Activated CD4-positive, alpha-beta memory T cell treated with anti-CD3 and anti-CD28 coated beads for 36 hours (primary cell): ENCODE measurements at regions not wholly inside any gene's neighbourhood (a gene's known extent, or its start where the extent isn't known, plus 50 kb on each side); places are given as distances from the start of the nearest gene placed in this dataset.

Source experiments
- CTCF ChIA-PET: fragments of 350-600 bp; sonication (Branson Sonifier 250); formaldehyde crosslinking; loops from one replicate; lab custom pipeline; 2021; ENCODE audit warnings: antibody characterized with exemption, inconsistent platforms; lab: Charles Lee
- POLR2A ChIA-PET: fragments of 350-600 bp; sonication (Branson Sonifier 250); formaldehyde crosslinking; loops from one replicate; lab custom pipeline; 2021; ENCODE audit warnings: antibody characterized with exemption; lab: Charles Lee
- DNase-seq: peaks from one replicate; pipeline ENCODE4 v3.0.0-alpha.2; 2020
- H3K27ac Mint-ChIP-seq: one replicate; pipeline ENCODE4 v1.8.0; 2021; ENCODE audit warnings: mixed read lengths
- H3K27me3 Mint-ChIP-seq: one replicate; pipeline ENCODE4 v1.8.0; 2021; ENCODE audit warnings: mixed read lengths
- H3K36me3 Mint-ChIP-seq: one replicate; pipeline ENCODE4 v1.8.0; 2021; ENCODE audit warnings: mixed read lengths
- H3K4me1 Mint-ChIP-seq: one replicate; pipeline ENCODE4 v1.8.0; 2021; ENCODE audit warnings: low read depth, mixed read lengths
- H3K4me3 Mint-ChIP-seq: one replicate; pipeline ENCODE4 v1.8.0; 2021; ENCODE audit warnings: mild to moderate bottlenecking, mixed read lengths
- H3K9me3 Mint-ChIP-seq: one replicate; pipeline ENCODE4 v1.8.0; 2021; ENCODE audit warnings: mixed read lengths
- intact Hi-C: fragments of 100-400 bp; cut with micrococcal nuclease; formaldehyde crosslinking; loops from one replicate; pipeline ENCODE4 v1.15.1; 2023

- Mint-ChIP-seq H3K27ac (no peak overlapping the region), H3K9me3 (no peaks in the 10 kb centered on the region), H3K4me3 (no peak overlapping the region), H3K27me3 (no peaks in the 10 kb centered on the region), H3K36me3 (no peaks in the 10 kb centered on the region), H3K4me1 (no peaks in the 10 kb centered on the region)
- POLR2A ChIA-PET, result no interaction called here
- DNase-seq, result no peak
- CTCF ChIA-PET, result no interaction called here
- intact Hi-C loops, result no loop called here
These were observed 207.0 kb upstream of the C14orf180 start for GRCh38 chr14:104372390-104373054.

- no peaks in the 10 kb centered on the region for H3K36me3 Mint-ChIP-seq
- CTCF ChIA-PET, result no interaction called here
- DNase-seq, result no peak
- POLR2A ChIA-PET, result no interaction called here
- H3K4me3 Mint-ChIP-seq, result no peak overlapping the region
- H3K4me1 Mint-ChIP-seq, result no peaks in the 10 kb centered on the region
- no peak overlapping the region for H3K27ac Mint-ChIP-seq
- no peaks in the 10 kb centered on the region for H3K27me3 Mint-ChIP-seq
- no peaks in the 10 kb centered on the region for H3K9me3 Mint-ChIP-seq
- intact Hi-C loops, result no loop called here
These were observed 206.3 kb upstream of the C14orf180 start for GRCh38 chr14:104373055-104373854.

GRCh38 chr14:104373855-104374717 is 205.5 kb upstream of the C14orf180 start:
- Mint-ChIP-seq H3K4me1 (no peaks in the 10 kb centered on the region), H3K27ac (no peak overlapping the region), H3K27me3 (no peaks in the 10 kb centered on the region), H3K9me3 (peaks cover 3% of the 10 kb centered on the region), H3K4me3 (no peak overlapping the region), H3K36me3 (peaks cover 3% of the 10 kb centered on the region)
- CTCF ChIA-PET, result no interaction called here
- POLR2A ChIA-PET, result no interaction called here
- intact Hi-C loops, result no loop called here
- DNase-seq, result no peak

GRCh38 chr14:104374718-104375080 is 204.9 kb upstream of the C14orf180 start:
- Mint-ChIP-seq H3K36me3 (peaks cover 4% of the 10 kb centered on the region), H3K27me3 (no peaks in the 10 kb centered on the region), H3K27ac (no peak overlapping the region), H3K4me3 (no peak overlapping the region), H3K9me3 (peaks cover 9% of the 10 kb centered on the region), H3K4me1 (no peaks in the 10 kb centered on the region)
- intact Hi-C loops, result no loop called here
- CTCF ChIA-PET, result no interaction called here
- DNase-seq, result no peak
- POLR2A ChIA-PET, result no interaction called here

GRCh38 chr14:104375551-104376201 is 203.9 kb upstream of the C14orf180 start:
- no peak overlapping the region for H3K27ac Mint-ChIP-seq
- peaks cover 4% of the 10 kb centered on the region for H3K36me3 Mint-ChIP-seq
- ChIA-PET POLR2A (no interaction called here), CTCF (no interaction called here)
- intact Hi-C loops, result no loop called here
- no peaks in the 10 kb centered on the region for H3K27me3 Mint-ChIP-seq
- peaks cover 18% of the 10 kb centered on the region for H3K9me3 Mint-ChIP-seq
- no peak overlapping the region for H3K4me3 Mint-ChIP-seq
- DNase-seq, result no peak
- H3K4me1 Mint-ChIP-seq, result no peaks in the 10 kb centered on the region

GRCh38 chr14:104376202-104377140 is 203.1 kb upstream of the C14orf180 start:
- CTCF ChIA-PET, result no interaction called here
- no peak overlapping the region for H3K27ac Mint-ChIP-seq
- no peak for DNase-seq
- no peaks in the 10 kb centered on the region for H3K4me1 Mint-ChIP-seq
- intact Hi-C loops, result no loop called here
- H3K36me3 Mint-ChIP-seq, result peaks cover 6% of the 10 kb centered on the region
- peaks cover 26% of the 10 kb centered on the region for H3K9me3 Mint-ChIP-seq
- POLR2A ChIA-PET, result no interaction called here
- no peaks in the 10 kb centered on the region for H3K27me3 Mint-ChIP-seq
- no peak overlapping the region for H3K4me3 Mint-ChIP-seq

GRCh38 chr14:104377256-104377655 is 202.3 kb upstream of the C14orf180 start:
- DNase-seq, result no peak
- H3K4me1 Mint-ChIP-seq, result no peaks in the 10 kb centered on the region
- H3K27ac Mint-ChIP-seq, result no peak overlapping the region
- POLR2A ChIA-PET, result no interaction called here
- H3K9me3 Mint-ChIP-seq, result peaks cover 29% of the 10 kb centered on the region
- intact Hi-C loops, result no loop called here
- CTCF ChIA-PET, result no interaction called here
- H3K27me3 Mint-ChIP-seq, result no peaks in the 10 kb centered on the region
- no peak overlapping the region for H3K4me3 Mint-ChIP-seq
- peaks cover 6% of the 10 kb centered on the region for H3K36me3 Mint-ChIP-seq

GRCh38 chr14:104378698-104379113 is 200.9 kb upstream of the C14orf180 start:
- DNase-seq, result no peak
- intact Hi-C loops, result no loop called here
- Mint-ChIP-seq H3K36me3 (peaks cover 6% of the 10 kb centered on the region), H3K4me1 (no peaks in the 10 kb centered on the region), H3K9me3 (peaks cover 29% of the 10 kb centered on the region), H3K27me3 (no peaks in the 10 kb centered on the region), H3K4me3 (no peak overlapping the region), H3K27ac (no peak overlapping the region)
- ChIA-PET POLR2A (no interaction called here), CTCF (no interaction called here)

- ChIA-PET POLR2A (no interaction called here), CTCF (no interaction called here)
- H3K4me1 Mint-ChIP-seq, result peaks cover 4% of the 10 kb centered on the region
- H3K9me3 Mint-ChIP-seq, result peaks cover 29% of the 10 kb centered on the region
- H3K27me3 Mint-ChIP-seq, result no peaks in the 10 kb centered on the region
- no peak overlapping the region for H3K4me3 Mint-ChIP-seq
- intact Hi-C loops, result no loop called here
- no peak for DNase-seq
- H3K36me3 Mint-ChIP-seq, result peaks cover 6% of the 10 kb centered on the region
- H3K27ac Mint-ChIP-seq, result no peak overlapping the region
These were observed 197.0 kb upstream of the C14orf180 start for GRCh38 chr14:104382361-104383087.

GRCh38 chr14:104383088-104383995 is 196.2 kb upstream of the C14orf180 start:
- POLR2A ChIA-PET, result no interaction called here
- DNase-seq, result no peak
- no peak overlapping the region for H3K27ac Mint-ChIP-seq
- H3K9me3 Mint-ChIP-seq, result peaks cover 29% of the 10 kb centered on the region
- peaks cover 4% of the 10 kb centered on the region for H3K4me1 Mint-ChIP-seq
- no peak overlapping the region for H3K4me3 Mint-ChIP-seq
- H3K27me3 Mint-ChIP-seq, result no peaks in the 10 kb centered on the region
- H3K36me3 Mint-ChIP-seq, result peaks cover 6% of the 10 kb centered on the region
- intact Hi-C loops, result no loop called here
- CTCF ChIA-PET, result no interaction called here
